Fibroblast of mammary gland (primary cell): ENCODE measurements at regions not wholly inside any gene's neighbourhood (a gene's known extent, or its start where the extent isn't known, plus 50 kb on each side); places are given as distances from the start of the nearest gene placed in this dataset.

ENCODE experiments used
- DNase-seq: peaks from one replicate; pipeline ENCODE4 v3.0.0-alpha.2; 2010; ENCODE audit warnings: low read depth
- H3K4me3 ChIP-seq: 2 replicates; pipeline ENCODE4 v1.5.1; 2011; ENCODE audit warnings: low read depth, mild to moderate bottlenecking, low read length, moderate library complexity; ENCODE audit not compliant: control insufficient read depth
- TF ChIP-seq, protein P1 (sequence below): conservative IDR thresholded peaks from 2 replicates; pipeline ENCODE4 v1.5.1; 2011; ENCODE audit warnings: low read depth, low read length, inconsistent platforms; ENCODE audit not compliant: control insufficient read depth, insufficient read depth

GRCh38 chr10:76735866-76736265 is 901.7 kb downstream of the KCNMA1 start:
- TF ChIP-seq, protein P1, sequence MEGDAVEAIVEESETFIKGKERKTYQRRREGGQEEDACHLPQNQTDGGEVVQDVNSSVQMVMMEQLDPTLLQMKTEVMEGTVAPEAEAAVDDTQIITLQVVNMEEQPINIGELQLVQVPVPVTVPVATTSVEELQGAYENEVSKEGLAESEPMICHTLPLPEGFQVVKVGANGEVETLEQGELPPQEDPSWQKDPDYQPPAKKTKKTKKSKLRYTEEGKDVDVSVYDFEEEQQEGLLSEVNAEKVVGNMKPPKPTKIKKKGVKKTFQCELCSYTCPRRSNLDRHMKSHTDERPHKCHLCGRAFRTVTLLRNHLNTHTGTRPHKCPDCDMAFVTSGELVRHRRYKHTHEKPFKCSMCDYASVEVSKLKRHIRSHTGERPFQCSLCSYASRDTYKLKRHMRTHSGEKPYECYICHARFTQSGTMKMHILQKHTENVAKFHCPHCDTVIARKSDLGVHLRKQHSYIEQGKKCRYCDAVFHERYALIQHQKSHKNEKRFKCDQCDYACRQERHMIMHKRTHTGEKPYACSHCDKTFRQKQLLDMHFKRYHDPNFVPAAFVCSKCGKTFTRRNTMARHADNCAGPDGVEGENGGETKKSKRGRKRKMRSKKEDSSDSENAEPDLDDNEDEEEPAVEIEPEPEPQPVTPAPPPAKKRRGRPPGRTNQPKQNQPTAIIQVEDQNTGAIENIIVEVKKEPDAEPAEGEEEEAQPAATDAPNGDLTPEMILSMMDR = no peak
- H3K4me3 ChIP-seq = no peak overlapping the region
- DNase-seq = no peak

- TF ChIP-seq, protein P1 = no peak
Observed at GRCh38 chr10:76733441-76733936, 904.1 kb downstream of the KCNMA1 start.

DNA sequence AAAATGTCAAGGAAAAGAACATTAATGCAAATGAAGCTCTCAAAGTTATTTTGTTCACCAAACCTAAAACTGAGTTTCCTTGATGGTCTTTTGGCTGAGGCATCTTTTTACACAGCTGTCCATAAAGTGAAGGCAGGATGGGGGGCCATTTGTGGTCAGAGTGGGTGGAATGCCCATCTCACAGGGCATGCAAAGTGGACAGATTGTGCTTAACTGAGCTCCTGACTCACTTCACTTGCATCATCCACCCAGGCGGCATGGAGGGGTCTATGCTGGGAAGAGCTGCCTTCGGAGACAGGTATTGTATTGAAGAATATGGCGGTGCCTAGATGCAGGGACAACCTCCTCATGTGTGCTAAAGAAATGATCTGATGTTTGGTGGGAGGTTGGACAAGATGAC is 905.3 kb downstream of the KCNMA1 start:
- H3K4me3 ChIP-seq = no peak overlapping the region
- DNase-seq = no peak
- TF ChIP-seq, protein P1 = no peak

More at GRCh38 chr10:76733441-76733936, 904.1 kb downstream of the KCNMA1 start:
- H3K4me3 ChIP-seq = no peak overlapping the region
- DNase-seq = no peak

- H3K4me3 ChIP-seq = no peak overlapping the region
- DNase-seq = no peak
- TF ChIP-seq, protein P1 = no peak
Observed at GRCh38 chr10:76729841-76730487, 907.6 kb downstream of the KCNMA1 start.

DNA sequence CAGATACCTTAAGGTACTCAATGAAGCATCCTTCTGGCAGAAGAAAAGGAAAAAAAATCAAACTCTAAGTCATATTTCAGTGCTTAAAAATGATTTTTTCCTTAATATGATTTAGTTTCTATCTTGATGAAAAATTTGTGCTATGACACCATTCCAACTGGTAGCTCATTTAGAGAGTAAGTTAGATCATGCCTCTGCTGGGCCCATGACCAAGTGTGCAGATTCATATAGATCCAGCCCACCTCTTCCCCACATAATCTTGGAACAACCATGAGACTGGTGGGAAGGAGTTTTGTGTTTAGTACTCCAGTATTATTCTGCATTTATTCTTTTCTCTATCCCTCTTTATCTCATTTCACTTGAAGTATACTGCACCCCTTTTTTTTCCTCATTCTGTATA is 908.3 kb downstream of the KCNMA1 start:
- H3K4me3 ChIP-seq = no peak overlapping the region
- no peak for DNase-seq
- TF ChIP-seq, protein P1 = no peak

- no peak for DNase-seq
- H3K4me3 ChIP-seq = no peak overlapping the region
- TF ChIP-seq, protein P1 = no peak
Observed at GRCh38 chr10:76727038-76727437, 910.6 kb downstream of the KCNMA1 start.
